Fibroblast of skin of abdomen (primary cell): ENCODE measurements at regions not wholly inside any gene's neighbourhood (a gene's known extent, or its start where the extent isn't known, plus 50 kb on each side); places are given as distances from the start of the nearest gene placed in this dataset.
"Not testable (repeated sequence)": the region's sequence is repeated elsewhere in the genome, so short reads cannot be mapped to it uniquely, and the experiment has no call there.

Source experiments
- DNase-seq: peaks from one replicate; pipeline ENCODE4 v3.0.0-alpha.2; 2013

DNA sequence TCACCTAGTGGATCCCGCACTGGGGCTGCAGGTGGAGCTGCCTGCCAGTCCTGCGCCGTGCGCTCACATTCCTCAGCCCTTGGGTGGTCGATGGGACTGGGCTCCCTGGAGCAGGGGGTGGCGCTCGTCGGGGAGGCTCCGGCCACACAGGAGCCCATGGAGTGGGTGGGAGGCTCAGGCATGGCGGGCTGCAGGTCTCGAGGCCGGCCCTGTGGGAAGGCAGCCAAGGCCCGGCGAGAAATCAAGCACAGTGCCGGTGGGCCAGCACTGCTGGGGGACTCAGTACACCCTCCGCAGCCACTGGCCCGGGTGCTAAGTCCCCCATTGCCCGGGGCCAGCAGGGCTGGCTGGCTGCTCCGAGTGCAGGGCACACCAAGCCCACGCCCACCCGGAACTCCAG lies 1708.6 kb downstream of the OLFM4 start:
- not testable (repeated sequence) for DNase-seq

- DNase-seq, result no peak
These were observed 1714.4 kb downstream of the OLFM4 start for GRCh38 chr13:54742984-54743383.

DNA sequence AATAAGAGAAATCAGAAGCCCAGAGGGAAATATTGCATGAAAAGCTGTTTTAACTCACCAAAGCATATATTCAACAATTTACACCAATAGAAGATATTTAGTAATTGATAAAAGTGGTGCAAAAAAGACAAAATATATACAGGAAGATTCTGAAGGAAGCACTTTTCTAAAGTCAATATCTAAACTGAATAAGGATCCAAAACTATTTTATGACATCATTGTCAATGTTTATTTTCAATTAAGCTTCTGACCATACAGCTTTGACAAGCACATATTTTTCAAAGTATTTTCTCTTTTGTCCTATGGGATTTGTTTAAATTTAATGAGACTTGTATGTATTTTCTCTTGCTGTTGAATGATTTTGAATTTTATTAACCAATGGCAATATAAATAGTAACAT lies 1716.1 kb downstream of the OLFM4 start:
- no peak for DNase-seq

- no peak for DNase-seq
These were observed 1721.9 kb downstream of the OLFM4 start for GRCh38 chr13:54750521-54750920.

- DNase-seq, result no peak
These were observed 1730.2 kb downstream of the OLFM4 start for GRCh38 chr13:54758795-54759194.

GRCh38 chr13:54768214-54768613 lies 1739.6 kb downstream of the OLFM4 start:
- no peak for DNase-seq

DNA sequence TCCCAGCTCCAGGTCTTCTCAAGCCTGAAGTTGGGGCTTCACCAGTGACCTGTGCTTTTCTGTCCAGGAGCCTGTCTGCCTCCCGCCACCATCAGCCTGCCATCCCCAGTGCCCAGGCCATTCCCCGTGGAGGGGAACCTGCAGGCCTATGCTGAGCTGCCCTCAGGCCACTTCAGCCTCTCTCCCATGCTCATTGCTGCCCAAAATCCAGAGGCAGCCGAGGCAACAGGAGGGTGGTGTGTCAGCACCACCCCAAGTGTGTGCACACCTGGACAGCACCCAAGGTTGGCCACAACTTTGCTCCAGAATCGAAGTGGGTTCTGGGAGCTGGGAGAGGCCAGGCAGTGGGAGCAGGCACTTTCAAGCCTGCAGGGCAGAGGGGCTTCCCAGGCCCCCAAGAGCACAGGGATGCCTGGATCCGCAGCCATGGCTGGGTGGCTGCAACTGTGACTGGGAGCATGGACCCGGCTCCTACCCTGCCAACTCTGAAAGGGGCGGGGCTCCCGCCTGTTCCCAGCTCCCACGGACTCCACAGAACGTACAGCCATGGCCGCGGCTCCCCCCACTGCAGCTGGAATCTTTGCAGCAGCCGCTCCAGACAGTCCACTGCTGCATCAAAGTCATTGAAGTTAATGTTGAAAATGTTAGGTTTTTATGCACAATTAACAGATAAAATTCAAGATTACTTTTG lies 1747.0 kb downstream of the OLFM4 start:
- DNase-seq, result no peak

DNA sequence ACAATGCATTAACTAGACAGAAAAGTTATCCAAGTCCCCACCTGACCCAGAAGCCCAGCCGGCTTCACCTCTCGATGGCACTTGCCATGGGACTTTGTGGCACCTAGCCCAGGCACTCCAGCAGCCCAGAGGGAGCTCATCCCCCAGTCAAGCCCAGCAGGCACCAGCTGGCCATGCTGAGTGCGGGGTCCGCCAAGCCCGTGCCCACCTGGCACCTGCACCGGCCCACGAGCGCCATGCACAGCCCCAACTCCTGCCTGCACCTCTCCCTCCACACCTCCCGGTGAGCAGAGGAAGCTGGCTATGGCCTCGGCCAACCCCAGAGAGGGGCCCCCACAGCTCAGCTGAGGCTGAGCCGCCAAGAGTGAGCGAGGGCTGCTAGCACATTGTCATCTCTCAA lies 1759.1 kb downstream of the OLFM4 start:
- DNase-seq, result no peak

DNA sequence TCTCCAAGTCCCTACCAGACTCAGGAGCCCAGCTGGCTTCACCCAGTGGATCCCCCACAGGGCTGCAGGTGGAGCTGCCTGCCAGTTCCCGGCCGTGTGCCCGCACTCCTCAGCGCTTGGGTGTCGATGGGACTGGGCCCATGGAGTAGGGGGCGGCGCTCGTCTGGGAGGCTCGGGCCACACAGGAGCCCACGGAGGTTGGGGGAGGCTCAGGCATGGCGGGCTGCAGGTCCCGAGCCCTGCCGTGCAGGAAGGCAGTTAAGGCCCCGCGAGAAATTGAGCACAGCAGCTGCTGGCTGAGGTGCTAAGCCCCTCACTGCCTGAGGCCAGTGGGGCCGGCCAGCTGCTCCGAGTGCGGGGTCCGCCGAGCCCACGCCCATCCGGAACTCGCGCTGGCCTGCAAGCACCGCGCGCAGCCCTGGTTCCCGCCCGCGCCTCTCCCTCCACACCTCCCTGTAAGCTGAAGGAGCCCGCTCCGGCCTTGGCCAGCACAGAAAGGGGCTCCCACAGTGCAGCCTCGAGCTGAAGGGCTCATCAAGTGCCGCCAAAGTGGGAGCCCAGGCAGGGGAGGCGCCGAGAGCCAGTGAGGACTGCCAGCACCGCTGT lies 1771.1 kb downstream of the OLFM4 start:
- DNase-seq, result no peak

DNA sequence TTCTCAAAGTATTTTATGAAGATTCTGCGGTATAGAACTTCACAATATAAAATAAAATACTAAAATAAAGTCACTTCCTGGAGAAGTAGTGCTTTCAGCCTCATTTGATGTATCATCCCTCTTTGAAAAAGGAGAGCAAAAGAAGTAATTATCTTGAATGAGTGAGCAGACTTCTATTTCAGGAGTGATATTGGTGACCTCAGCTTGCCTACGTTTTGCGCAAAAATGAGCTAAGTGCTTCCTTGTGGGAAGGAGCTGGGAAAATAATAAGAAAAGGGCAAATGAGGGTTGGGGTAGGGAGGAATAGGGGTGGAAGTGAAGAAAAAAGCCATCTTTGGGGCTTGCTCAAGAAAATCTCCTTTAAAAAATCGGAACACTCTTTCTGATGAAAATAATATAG lies 1773.6 kb downstream of the OLFM4 start:
- DNase-seq, result no peak

DNA sequence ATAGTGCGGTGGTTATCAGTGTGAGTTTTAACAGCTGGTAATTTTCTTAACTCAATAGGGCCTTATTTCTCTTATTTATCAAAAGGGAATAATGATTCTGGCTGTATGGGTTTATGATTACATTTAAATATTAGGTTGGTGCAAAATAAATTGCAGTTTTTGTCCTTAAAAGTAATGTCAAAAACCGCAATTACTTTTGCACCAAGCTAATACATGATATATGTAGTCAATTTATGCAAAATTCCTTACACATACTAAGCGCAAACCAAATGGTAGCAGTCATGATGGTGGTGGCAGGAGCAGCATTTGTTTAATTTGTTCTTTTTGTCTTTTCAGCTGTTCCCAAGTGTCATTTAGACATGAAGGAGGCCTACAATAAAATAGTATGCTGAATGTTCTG lies 1777.1 kb downstream of the OLFM4 start:
- no peak for DNase-seq

DNA sequence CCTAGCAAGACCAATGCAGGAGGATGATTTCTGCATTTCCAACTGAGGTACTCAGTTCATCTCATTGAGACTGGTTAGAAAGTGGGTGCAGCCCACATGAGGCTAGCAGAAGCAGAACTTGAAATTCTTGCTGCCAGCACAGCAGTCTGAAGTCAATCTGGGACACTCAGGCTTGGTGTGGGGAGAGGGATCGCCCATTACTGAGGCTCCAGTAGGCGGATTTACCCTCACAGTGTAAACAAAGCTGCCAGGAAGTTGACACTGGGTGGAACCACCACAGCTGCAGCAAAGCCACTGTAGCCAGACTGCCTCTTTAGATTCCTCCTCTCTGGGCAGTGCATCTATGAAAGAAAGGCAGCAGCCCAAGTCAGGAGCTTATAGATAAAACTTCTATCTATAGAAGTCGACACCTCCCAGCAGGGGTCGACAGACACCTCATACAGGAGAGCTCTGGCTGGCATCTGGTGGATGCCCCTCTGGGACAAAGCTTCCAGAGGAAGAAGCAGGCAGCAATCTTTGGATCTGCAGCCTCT lies 1793.4 kb downstream of the OLFM4 start:
- DNase-seq, result not testable (repeated sequence)

DNA sequence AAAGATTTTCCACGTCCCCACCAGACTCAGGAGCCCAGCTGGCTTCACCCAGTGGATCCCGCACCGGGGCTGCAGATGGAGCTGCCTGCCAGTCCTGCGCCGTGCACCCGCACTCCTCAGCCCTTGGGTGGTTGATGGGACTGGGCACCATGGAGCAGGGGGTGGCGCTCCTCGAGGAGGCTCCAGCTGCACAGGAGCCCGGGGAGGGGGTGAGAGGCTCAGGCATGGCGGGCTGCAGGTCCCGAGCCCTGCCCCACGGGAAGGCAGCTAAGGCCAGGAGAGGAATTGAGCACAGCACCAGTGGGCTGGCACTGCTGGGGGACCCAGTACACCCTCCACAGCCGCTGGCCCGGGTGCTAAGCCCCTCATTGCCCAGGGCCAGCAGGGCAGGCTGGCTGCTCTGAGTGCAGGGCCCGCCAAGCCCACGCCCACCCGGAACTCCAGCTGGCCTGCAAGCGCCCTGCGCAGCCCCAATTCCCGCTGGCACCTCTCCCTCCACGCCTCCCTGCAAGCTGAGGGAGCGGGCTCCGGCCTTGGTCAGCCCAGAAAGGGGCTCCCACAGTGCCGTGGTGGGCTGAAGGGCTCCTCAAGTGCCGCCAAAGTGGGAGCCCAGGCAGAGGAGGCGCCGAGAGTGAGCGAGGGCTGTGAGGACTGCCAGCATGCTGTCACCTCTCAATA lies 1800.9 kb downstream of the OLFM4 start:
- DNase-seq, result not testable (repeated sequence)

DNA sequence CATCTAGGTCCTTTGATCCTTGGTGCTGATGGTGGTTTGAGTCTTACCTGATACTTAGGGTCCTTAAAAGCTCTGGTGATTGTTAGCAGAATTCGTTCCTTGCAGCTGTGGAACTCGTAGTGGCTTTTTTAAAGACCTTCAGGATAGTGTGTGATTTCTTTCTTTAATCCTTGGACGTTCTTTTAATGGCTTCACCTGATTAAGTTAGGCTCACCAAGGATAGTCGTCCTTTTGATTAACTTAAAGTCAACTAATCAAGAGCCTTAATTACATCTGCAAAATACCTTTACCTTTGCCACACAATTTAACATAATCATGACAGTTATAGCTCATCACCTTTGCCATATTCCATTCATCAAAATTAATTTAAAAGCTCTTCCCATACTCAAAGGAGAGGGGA lies 1807.7 kb downstream of the OLFM4 start:
- no peak for DNase-seq

- DNase-seq, result no peak
These were observed 1813.1 kb downstream of the OLFM4 start for GRCh38 chr13:54841682-54842081.

DNA sequence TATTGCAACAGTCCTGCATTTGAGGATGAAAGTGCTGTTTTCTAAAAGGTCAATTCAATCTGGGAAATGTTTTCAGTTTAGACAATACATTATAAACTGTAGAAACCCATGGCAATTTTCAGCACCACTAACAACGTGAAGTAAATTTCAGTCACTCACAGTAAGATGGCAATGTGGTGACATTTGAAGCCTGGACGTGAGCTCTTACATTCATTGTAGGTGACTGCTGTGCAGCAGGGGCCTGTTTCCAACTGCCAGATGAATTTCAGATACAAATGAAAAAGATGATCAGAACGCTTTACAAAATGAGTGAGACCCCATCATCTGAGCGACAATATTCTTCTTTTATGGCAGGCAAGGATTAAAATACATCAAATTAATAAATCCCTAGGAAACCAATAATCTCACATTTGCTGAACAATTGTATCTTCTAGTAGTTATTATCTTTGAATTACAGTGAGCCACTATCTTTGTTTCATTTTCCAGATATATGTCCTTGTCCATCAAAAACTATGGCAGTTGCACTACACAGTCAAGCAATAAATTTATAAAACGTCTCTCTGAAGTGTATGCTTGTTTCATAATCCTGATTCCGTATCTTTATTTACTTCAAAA lies 1816.8 kb downstream of the OLFM4 start:
- no peak for DNase-seq

DNA sequence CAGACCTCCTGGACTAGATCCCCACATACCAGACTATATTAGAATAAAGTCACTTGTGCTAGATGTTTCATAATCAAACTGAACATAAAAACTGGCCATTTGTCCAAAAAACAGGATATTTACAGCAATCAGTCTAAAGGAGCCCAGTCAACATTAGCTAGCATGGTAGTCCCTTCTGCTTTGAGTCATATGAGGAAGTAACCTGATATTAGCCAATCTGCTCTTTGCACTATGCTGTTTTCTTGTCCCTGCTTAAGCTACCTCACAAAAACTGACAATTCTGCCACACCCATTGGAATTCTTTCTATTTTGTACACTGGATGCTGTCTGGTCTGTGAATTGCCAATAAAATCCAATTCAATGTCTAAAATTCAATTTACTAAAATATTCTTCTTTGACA lies 1824.2 kb downstream of the OLFM4 start:
- DNase-seq, result no peak

DNA sequence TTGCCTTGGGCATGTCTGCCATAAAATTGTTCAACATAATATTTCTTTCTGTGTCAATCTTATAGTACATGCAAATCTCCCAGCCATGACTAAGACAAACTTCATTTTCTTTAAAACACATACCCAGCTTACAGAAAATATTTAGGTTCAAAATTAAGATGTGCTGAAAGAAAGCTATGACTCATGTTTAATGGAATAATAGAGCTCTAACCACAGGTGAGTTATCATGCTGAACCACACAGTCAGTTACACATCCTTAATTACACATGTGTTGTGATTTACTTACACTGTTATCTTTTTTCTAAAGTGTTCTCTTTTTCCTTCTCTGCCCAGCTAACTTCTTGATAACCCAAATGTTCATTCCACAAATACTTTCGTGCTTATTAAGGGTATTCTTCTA lies 1831.2 kb downstream of the OLFM4 start:
- DNase-seq, result no peak

- DNase-seq, result no peak
These were observed 1846.5 kb downstream of the OLFM4 start for GRCh38 chr13:54875111-54875510.

DNA sequence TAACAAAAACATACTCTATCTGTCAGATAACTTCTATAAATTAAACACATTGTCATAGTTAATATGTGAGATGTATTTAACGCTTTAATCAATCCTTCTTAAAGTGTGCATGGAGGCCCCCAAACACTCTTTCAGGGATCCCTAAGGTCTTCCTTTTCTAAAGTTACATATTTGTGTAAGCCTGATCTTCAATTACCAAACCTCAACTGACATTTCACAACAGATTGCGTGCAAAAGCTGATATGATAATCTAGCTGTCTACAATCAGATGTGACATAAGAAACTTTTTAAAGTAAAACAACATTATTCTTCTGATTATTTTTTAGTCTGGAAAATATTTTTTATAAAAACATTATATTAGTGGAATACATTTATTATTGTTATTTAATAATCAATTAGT lies 1850.4 kb downstream of the OLFM4 start:
- no peak for DNase-seq

GRCh38 chr13:54884682-54885081 lies 1856.1 kb downstream of the OLFM4 start:
- no peak for DNase-seq

DNA sequence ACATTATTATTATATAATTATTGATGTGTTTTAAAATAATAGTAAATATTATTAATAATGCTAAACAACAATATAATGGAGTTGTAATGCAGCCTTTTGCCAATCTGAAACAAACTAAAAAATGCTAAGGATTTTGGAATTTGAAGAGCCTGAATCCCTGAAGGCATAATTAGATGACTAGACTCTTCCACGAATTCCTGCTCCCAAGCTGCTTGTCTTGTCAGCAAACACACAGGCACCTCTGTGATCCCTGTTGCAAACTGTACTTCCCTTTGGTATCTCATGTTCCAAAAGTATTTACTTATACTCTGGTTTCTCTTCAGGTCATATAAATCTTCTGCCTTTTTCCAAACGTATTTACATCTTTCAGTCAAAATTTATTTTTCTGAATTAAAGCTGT lies 1862.4 kb downstream of the OLFM4 start:
- no peak for DNase-seq

DNA sequence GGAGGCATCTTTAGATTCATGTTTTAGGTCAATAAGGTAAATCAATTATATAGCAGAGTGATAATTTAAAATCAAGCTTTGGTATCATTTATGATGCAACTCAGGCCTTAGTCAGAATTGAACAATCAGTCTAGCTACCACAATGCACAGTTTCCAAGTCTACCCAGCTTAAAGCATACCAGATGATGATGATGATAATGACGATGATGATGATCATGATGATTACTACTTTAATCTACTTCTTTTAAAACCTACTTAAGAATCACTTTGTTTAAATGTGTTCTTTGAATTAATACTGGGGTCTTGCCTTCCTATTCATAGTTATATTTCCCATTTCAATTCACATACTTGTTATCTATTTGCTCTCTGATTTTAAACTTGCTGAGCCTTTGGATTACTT lies 1872.7 kb downstream of the OLFM4 start:
- no peak for DNase-seq
